ENCODE measurements at regions not wholly inside any gene's neighbourhood (a gene's known extent, or its start where the extent isn't known, plus 50 kb on each side); places are given as distances from the start of the nearest gene placed in this dataset.

- TF ChIP-seq ZNF274 (IDR thresholded peaks at IDR 0.05; ENCODE audit: low read depth, low read length) = no peak
- no peak for TF ChIP-seq SUZ12 (IDR thresholded peaks at IDR 0.05; ENCODE audit: extremely low read depth, insufficient read depth, insufficient read length)
Measured at GRCh38 chrX:39911278-39911897, 186.4 kb downstream of the BCOR start.

Measured in NT2/D1 (cell line).